GM19455 (cell line): ENCODE measurements at regions not wholly inside any gene's neighbourhood (a gene's known extent, or its start where the extent isn't known, plus 50 kb on each side); places are given as distances from the start of the nearest gene placed in this dataset.

Experiments used
- ATAC-seq: cut with Tn5 transposase; IDR thresholded peaks from one replicate; pipeline ENCODE4 v1.9.1; 2021; ENCODE audit not compliant: unreplicated experiment

DNA sequence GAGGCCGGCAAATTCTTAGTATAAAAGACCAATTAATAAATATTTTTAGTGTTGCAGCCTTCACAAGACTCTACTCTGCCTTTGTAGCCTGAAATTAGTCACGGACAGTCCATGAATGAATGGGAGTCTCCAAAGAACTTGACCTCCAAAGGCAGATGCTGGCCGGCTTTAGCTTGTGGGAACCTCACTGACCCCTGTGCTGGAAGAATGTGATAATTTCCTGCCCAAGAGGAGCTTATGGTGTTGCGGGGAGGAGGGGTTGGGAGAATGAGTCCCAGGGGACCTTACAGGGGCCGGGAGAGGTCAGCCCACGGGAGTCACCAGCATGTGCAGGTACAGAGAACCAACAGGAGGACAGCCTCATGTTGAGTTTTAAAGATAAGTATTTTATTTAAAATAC is 143.1 kb downstream of the IRX2 start:
- ATAC-seq = no peak

DNA sequence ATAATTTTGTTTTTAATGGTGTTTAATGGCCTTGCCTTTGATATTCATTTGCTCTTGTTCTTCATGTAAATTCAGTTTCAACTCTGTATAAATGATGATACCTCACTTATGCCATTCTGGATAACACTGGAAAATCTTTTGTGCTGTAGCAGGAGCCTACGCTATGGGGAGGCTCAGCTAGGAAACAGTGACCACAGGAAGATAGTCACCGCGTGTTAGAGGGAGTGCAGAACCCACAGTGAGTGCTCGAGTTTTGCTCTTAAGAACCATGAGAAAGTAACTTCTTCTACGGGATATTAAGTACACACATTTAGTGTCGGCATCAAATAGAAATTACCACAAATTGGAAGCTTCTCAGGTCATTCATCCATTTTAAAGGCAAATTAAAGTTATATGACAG is 143.9 kb downstream of the IRX2 start:
- no peak for ATAC-seq

GRCh38 chr5:2603272-2603575 is 148.3 kb downstream of the IRX2 start:
- ATAC-seq = no peak

DNA sequence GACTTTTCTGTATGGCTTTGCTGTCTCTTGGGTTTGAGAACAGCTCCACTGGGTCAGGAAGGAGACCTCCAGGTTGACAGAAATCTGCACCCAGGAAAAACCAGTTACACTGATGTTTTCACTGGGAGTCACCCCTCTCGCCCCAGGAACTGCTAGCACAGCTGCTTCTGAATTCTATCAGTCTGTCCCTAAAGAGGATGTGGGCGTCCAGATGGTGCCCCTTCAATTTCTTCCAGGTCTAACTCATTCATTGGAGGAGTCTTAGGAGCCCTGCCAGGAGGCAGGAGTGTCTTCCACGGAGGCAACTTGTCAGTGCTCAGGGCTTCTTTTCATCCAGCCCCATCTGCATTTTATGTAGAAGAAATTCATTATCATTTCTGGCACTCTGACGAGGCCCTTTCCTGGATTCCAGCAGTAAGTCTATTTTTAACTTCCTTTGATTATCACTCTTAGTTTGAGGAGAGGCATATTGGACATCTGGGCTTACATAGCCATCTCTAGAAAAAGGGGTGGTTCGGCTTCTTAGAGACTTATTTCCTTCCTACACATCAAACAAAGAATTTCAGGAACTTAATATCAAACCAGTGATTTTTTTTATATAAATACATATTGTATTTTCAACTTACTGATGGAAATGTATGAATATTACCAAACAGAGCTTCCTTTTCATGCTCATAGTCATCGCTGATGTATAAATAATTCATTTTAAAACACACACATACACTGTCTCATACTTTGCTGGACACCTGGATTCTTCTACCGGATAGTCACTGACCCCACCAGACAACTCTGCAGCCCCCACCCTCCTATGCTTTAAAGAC is 148.8 kb downstream of the IRX2 start:
- ATAC-seq = no peak

DNA sequence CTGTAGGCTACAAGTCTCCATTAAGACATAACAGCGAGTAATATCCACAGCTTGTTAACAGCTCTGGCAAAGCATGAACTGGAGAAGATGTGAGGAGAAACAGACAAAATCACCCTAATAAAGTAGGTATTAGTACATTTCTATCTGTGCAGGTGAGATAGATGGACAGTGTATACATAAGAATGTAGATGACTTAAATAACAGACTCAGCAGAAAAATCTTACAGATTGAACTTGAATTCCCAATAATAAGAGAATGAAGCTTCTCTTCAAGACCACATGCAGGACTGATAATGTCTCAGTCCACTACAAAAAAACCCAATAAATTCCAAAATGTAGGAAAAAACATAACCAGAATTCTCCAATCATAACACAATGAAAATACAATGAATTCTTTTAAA is 153.0 kb downstream of the IRX2 start:
- ATAC-seq = no peak

- no peak for ATAC-seq
These were observed 156.8 kb downstream of the IRX2 start for GRCh38 chr5:2594701-2595100.

DNA sequence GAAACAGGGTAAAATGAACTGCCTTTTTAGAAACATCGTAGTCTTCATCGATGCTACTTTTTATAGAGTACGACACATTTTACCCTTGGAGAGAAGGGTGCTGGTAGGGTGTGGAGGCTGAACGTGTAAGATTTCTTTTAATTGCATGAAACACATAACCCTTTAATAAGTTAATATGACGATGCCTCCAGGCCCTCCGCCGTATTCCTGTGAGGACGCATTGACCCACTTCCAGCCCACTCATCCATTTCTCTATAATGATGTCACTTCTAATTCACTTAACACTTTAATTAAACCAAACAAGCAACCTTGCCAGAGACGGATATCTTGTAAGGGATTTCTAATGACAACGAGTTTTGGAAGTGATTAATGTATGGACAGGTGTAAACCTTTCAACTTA is 158.7 kb downstream of the IRX2 start:
- ATAC-seq = no peak

GRCh38 chr5:2591777-2592453 is 159.6 kb downstream of the IRX2 start:
- ATAC-seq = no peak

GRCh38 chr5:2588850-2589501 is 162.5 kb downstream of the IRX2 start:
- ATAC-seq = no peak

DNA sequence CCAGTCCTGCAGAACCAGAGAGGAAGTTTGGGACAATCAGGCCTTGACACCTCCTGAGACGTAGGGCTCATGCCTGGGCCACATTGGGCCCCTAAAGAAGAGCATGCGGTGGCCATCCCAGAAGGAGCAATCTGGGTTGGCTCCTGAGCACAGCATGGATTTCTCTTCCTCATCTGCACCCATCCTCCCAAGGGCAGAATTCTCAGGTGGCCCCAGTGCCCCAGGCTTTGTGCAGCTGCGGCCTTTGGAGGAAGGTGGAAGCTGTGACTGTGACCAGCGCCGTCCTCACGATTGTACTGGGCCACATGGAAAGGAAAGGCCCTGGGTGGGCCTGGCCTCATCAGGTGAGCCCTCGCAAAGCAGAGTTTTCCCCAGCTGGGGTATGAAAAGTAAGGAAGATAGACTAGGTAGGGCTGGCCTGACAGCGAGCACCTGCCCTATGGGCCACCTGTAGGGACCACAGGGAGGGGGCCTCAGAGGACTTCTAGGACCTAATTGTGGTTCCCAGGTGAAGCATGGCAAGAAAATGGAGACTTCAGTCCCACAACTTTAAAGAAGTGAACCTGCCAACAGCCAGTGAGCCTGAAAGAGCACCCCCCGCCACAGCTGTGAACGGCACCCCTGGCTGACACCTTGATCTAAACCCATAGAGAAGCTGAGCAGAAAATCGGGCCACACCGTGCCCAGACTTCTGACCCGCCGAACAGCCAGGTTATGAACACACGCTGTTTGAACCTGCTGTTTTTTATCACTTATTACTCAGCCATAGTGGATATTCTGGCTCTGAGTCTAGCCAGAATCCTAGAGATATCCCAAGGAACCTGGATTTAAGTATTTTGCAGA is 164.1 kb downstream of the IRX2 start:
- no peak for ATAC-seq

GRCh38 chr5:2586016-2586715 is 165.3 kb downstream of the IRX2 start:
- no peak for ATAC-seq

- ATAC-seq = no peak
These were observed 166.8 kb downstream of the IRX2 start for GRCh38 chr5:2584579-2585269.

GRCh38 chr5:2582507-2582906 is 169.0 kb downstream of the IRX2 start:
- ATAC-seq = no peak

- no peak for ATAC-seq
These were observed 169.4 kb downstream of the IRX2 start for GRCh38 chr5:2582106-2582505.

GRCh38 chr5:2581418-2581817 is 170.1 kb downstream of the IRX2 start:
- no peak for ATAC-seq

- no peak for ATAC-seq
These were observed 172.4 kb downstream of the IRX2 start for GRCh38 chr5:2579126-2579525.

- no peak for ATAC-seq
These were observed 174.0 kb downstream of the IRX2 start for GRCh38 chr5:2577312-2578036.

- no peak for ATAC-seq
These were observed 174.7 kb downstream of the IRX2 start for GRCh38 chr5:2576823-2577222.

DNA sequence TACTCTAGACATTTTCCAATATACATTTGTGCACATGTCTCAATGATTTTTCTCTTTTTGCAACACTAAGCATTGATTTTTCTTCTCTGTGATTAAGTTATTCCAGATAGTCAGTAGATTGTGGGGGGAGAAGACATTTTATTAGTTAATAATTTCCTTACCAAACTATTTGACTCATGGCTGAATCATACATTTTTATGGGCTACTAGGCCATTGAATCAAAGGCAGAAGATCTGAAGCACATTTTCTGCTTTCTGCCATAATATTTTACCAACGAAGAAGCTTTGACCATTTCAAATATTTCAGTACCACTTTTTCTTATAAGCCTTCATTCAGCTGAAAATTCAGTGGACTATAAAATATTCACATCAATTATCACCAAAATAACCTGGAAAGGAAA is 175.6 kb downstream of the IRX2 start:
- no peak for ATAC-seq

DNA sequence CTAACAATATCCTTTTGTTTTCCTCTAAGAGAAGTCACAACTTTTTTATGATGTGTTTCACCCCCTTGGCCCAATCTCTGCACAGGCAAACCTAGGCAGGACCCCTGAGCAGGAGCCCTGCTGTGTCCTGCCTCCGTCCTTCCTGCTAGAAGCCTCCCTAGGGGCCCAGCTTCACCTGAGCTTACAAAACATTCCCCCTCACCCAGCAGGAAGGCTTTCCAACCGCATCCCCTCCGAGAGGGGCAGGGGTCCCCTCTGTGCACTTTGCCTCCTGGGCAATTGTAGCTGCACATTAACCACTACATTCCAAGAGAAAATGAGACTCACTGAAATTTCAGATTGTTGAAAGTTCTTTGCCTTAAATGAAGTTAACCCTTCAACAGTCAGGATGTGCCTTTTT is 176.2 kb downstream of the IRX2 start:
- no peak for ATAC-seq
